ENCODE measurements at regions not wholly inside any gene's neighbourhood (a gene's known extent, or its start where the extent isn't known, plus 50 kb on each side); places are given as distances from the start of the nearest gene placed in this dataset.

- no peak for ATAC-seq
- Histone ChIP-seq H3K4me3 (no peak overlapping the region), H3K9me2 (ENCODE audit: insufficient read depth) (0 out of 2 replicates have a peak, but pooled peaks cover 3% of the 10 kb centered on the region), H3K27ac (ENCODE audit: low read depth) (no peak overlapping the region), H3K36me3 (ENCODE audit: insufficient read depth) (no peaks in the 10 kb centered on the region), H3K27me3 (ENCODE audit: insufficient read depth) (no peaks in the 10 kb centered on the region), H3F3A (replicated peaks; ENCODE audit: low read depth) (no peaks in the 10 kb centered on the region), H3K4me2 (no peak overlapping the region), H3K79me2 (replicated peaks; ENCODE audit: insufficient read depth) (no peaks in the 10 kb centered on the region), H3K4me1 (ENCODE audit: insufficient read depth) (no peaks in the 10 kb centered on the region), H4K20me1 (replicated peaks; ENCODE audit: insufficient read depth) (no peaks in the 10 kb centered on the region), H2AFZ (no peak overlapping the region)
- H3K27ac Mint-ChIP-seq, result no peak overlapping the region
- no peak overlapping the region for H3K4me3 Mint-ChIP-seq
- H3K36me3 Mint-ChIP-seq (ENCODE audit: low read depth), result no peaks in the 10 kb centered on the region
- DNase-seq (ENCODE audit: low spot score), result no peak
- peaks cover 2% of the 10 kb centered on the region for H3K27me3 Mint-ChIP-seq (ENCODE audit: insufficient read depth, low read depth, poor library complexity)
- H3K4me1 Mint-ChIP-seq, result no peaks in the 10 kb centered on the region
- TF ChIP-seq JUNB (IDR thresholded peaks at IDR 0.05; ENCODE audit: unreplicated experiment), result no peak
- no peak for TF ChIP-seq CTCF (conservative IDR thresholded peaks at IDR 0.05; ENCODE audit: low read depth in 2 of 2)
- TF ChIP-seq CREB1 (CRISPR knock-in tag; IDR thresholded peaks at IDR 0.05; ENCODE audit: low read depth), result no peak
- no peak for TF ChIP-seq ZNF331 (CRISPR knock-in tag; IDR thresholded peaks at IDR 0.05; ENCODE audit: low read depth)
- TF ChIP-seq ETS1 (IDR thresholded peaks at IDR 0.05), result no peak
- no peak for TF ChIP-seq EZH2phosphoT487 (IDR thresholded peaks at IDR 0.05; ENCODE audit: unreplicated experiment)
- peaks cover 5% of the 10 kb centered on the region for H3K9me3 Mint-ChIP-seq
Measured at GRCh38 chr11:87484566-87484965, 446.8 kb downstream of the TMEM135 start.

GRCh38 chr11:87477321-87477720 lies 439.6 kb downstream of the TMEM135 start:
- H3K36me3 Mint-ChIP-seq (ENCODE audit: low read depth), result peaks cover 6% of the 10 kb centered on the region
- ATAC-seq (no peak), DNase-seq (ENCODE audit: low spot score) (no peak)
- Histone ChIP-seq H3K27me3 (ENCODE audit: insufficient read depth) (no peaks in the 10 kb centered on the region), H3K27ac (ENCODE audit: low read depth) (no peak overlapping the region), H4K20me1 (replicated peaks; ENCODE audit: insufficient read depth) (no peaks in the 10 kb centered on the region), H3K4me2 (no peak overlapping the region), H3K79me2 (replicated peaks; ENCODE audit: insufficient read depth) (no peaks in the 10 kb centered on the region), H3K4me3 (no peak overlapping the region), H3K9me2 (ENCODE audit: insufficient read depth) (no peaks in the 10 kb centered on the region; the same call in 1 of the 2 replicates), H3F3A (replicated peaks; ENCODE audit: low read depth) (no peaks in the 10 kb centered on the region), H2AFZ (no peak overlapping the region), H3K36me3 (ENCODE audit: insufficient read depth) (no peaks in the 10 kb centered on the region; the same call in 1 of the 2 replicates), H3K4me1 (ENCODE audit: insufficient read depth) (no peaks in the 10 kb centered on the region)
- H3K4me1 Mint-ChIP-seq, result 0 out of 3 replicates have a peak, but pooled peaks cover 2% of the 10 kb centered on the region
- H3K27me3 Mint-ChIP-seq (ENCODE audit: insufficient read depth, low read depth, poor library complexity), result no peaks in the 10 kb centered on the region
- no peak overlapping the region for H3K4me3 Mint-ChIP-seq
- H3K9me3 Mint-ChIP-seq, result peaks cover 20% of the 10 kb centered on the region
- H3K27ac Mint-ChIP-seq, result no peak overlapping the region
- TF ChIP-seq ZNF114 (CRISPR knock-in tag; IDR thresholded peaks at IDR 0.05), result no peak
- no peak for TF ChIP-seq STAT1 (IDR thresholded peaks at IDR 0.05; ENCODE audit: unreplicated experiment)
- TF ChIP-seq NANOG (IDR thresholded peaks at IDR 0.05; ENCODE audit: borderline replicate concordance), result no peak
- TF ChIP-seq EZH2 (IDR thresholded peaks at IDR 0.05; ENCODE audit: low read depth, unreplicated experiment), result no peak
- TF ChIP-seq ZNF462 (CRISPR knock-in tag; IDR thresholded peaks at IDR 0.05), result no peak
- TF ChIP-seq JUNB (IDR thresholded peaks at IDR 0.05; ENCODE audit: unreplicated experiment), result no peak
- no peak for TF ChIP-seq POLR2AphosphoS5 (IDR thresholded peaks at IDR 0.05; ENCODE audit: low read depth)
- no peak for TF ChIP-seq CREB1 (CRISPR knock-in tag; IDR thresholded peaks at IDR 0.05; ENCODE audit: low read depth)

Data from GM23338 (cell line).